ENCODE measurements at regions not wholly inside any gene's neighbourhood (a gene's known extent, or its start where the extent isn't known, plus 50 kb on each side); places are given as distances from the start of the nearest gene placed in this dataset.
A peak's percentile ranks its signal among the peaks of the same experiment; 100 is the strongest.
"Not testable (repeated sequence)": the region's sequence is repeated elsewhere in the genome, so short reads cannot be mapped to it uniquely, and the experiment has no call there.

DNA sequence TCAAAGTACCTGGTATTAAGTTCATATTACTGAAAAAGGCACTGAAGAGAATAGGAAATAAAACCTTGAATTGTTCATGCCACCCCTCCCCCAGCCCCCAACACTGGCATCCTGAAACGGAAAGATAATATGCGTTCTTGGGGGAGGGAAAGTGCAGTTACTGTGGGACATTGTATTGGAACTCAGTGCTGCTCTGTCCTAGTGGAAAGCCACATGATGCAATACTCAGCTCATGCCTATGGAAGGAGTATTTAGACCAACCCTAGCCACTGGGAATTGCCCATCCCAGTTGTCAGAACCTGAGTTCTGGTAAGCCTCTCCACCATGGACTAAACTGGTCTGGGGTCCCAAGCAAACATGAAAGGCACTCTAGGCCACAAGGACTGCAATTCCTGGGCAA is 680.8 kb upstream of the BCHE start:
- no CpG with 5 or more reads among the region's 2 CpGs for WGBS (ENCODE audit: insufficient coverage)
- Histone ChIP-seq H3K27ac (ENCODE audit: low read length) (no peak overlapping the region), H3K27me3 (ENCODE audit: control insufficient read depth, insufficient read depth, low read length) (no peaks in the 10 kb centered on the region), H3K9me3 (replicated peaks; ENCODE audit: control insufficient read depth, low read depth, low read length) (peaks cover 9% of the 10 kb centered on the region), H3K36me3 (ENCODE audit: control insufficient read depth, insufficient read depth, low read length) (no peaks in the 10 kb centered on the region), H3K4me1 (ENCODE audit: control insufficient read depth, insufficient read depth, low read length) (no peaks in the 10 kb centered on the region), H3K4me3 (ENCODE audit: low read length) (no peak overlapping the region)
- DNase-seq, result no peak

DNA sequence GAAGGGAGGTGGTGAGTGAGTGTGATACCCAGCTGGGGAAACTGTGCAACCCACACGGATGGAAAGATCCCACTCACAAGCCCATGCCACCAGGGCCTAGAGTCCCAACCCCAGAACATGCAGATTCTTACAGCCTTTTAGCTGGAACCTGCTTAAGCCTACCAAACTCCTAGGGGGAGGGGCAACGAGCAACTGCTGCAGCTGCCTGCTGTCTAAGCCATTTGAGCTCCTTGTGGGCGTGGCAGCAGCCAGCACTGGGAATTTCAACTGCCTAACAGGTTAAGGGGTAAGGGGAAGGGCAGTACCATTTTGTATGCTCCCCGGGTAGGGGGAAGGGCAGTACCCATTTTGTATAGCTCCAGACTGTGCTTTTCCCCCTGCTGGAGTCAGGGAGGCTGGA is 673.2 kb upstream of the BCHE start:
- H3K36me3 ChIP-seq (ENCODE audit: control insufficient read depth, insufficient read depth, low read length), result no peaks in the 10 kb centered on the region
- H3K4me3 ChIP-seq (ENCODE audit: low read length), result no peak overlapping the region
- peaks cover 3% of the 10 kb centered on the region for H3K9me3 ChIP-seq (replicated peaks; ENCODE audit: control insufficient read depth, low read depth, low read length)
- H3K27me3 ChIP-seq (ENCODE audit: control insufficient read depth, insufficient read depth, low read length), result no peaks in the 10 kb centered on the region
- no peak overlapping the region for H3K27ac ChIP-seq (ENCODE audit: low read length)
- 0% methylated on average over 2 of the region's 4 CpGs for WGBS (ENCODE audit: insufficient coverage)
- peaks cover 4% of the 10 kb centered on the region for H3K4me1 ChIP-seq (ENCODE audit: control insufficient read depth, insufficient read depth, low read length)
- DNase-seq, result peak; percentile 6

DNA sequence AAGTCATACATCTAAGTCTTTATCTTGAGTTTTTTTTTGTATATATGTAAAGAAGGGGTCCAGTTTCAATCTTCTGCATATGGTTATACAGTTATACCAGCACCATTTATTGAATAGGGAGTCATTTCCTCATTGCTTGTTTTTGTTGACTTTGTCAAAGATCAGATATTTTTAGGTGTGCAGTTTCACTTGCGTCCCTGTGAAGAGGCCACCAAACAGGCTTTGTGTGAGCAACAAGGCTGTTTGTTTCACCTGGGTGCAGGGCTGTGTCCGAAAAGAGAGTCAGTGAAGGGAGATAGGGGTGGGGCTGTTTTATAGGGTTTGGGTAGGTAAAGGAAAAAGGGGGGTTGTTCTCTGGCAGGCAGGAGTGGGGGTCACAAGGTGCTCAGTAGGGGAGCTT is 663.2 kb upstream of the BCHE start:
- H3K27ac ChIP-seq (ENCODE audit: low read length); DNase-seq; H3K4me3 ChIP-seq (ENCODE audit: low read length); H3K36me3 ChIP-seq (ENCODE audit: control insufficient read depth, insufficient read depth, low read length); H3K4me1 ChIP-seq (ENCODE audit: control insufficient read depth, insufficient read depth, low read length); H3K27me3 ChIP-seq (ENCODE audit: control insufficient read depth, insufficient read depth, low read length); H3K9me3 ChIP-seq (replicated peaks; ENCODE audit: control insufficient read depth, low read depth, low read length): not testable (repeated sequence)
- WGBS (ENCODE audit: insufficient coverage), result 86% methylated on average over 2 of the region's 2 CpGs

DNA sequence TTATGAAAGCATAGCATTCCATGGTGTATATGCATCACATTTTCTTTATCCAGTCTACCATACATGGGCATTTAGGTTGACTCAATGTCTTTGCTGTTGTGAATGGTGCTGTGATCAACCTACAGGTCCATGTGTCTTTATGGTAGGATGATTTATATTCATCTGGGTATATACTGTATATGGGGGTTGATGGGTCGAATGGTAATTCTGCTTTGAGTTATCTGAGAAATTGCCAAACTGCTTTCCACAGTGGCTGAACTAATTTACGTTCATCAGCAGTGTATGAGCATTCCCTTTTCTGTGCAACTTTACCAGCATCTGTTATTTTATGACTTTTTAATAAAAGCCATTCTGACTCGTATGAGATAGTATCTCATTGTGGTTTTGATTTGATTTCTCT is 662.4 kb upstream of the BCHE start:
- Histone ChIP-seq H3K27me3 (ENCODE audit: control insufficient read depth, insufficient read depth, low read length) (no peaks in the 10 kb centered on the region), H3K4me3 (ENCODE audit: low read length) (no peak overlapping the region), H3K9me3 (replicated peaks; ENCODE audit: control insufficient read depth, low read depth, low read length) (no peaks in the 10 kb centered on the region), H3K27ac (ENCODE audit: low read length) (no peak overlapping the region), H3K4me1 (ENCODE audit: control insufficient read depth, insufficient read depth, low read length) (no peaks in the 10 kb centered on the region), H3K36me3 (ENCODE audit: control insufficient read depth, insufficient read depth, low read length) (no peaks in the 10 kb centered on the region)
- DNase-seq, result no peak
- no CpG with 5 or more reads among the region's 3 CpGs for WGBS (ENCODE audit: insufficient coverage)

DNA sequence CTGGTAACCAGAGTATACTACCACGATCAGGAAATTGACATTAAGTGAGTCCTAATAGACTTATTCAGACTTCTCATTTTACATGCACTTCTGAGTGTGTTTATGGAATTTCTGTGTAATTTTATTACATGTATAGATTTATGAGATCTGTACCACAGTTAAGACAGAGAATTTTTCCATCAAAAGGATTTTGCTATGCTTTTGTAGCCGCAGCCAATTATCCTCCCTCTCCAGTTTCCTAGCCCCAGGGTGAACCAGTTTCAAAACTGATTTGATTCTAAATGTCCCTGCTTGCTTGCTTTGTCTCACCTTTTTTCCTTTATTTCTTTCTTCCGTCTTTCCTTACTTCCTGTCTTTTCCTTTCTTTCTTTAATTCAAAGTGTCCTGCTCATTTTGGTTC is 661.2 kb upstream of the BCHE start:
- no peaks in the 10 kb centered on the region for H3K36me3 ChIP-seq (ENCODE audit: control insufficient read depth, insufficient read depth, low read length)
- H3K27me3 ChIP-seq (ENCODE audit: control insufficient read depth, insufficient read depth, low read length), result no peaks in the 10 kb centered on the region
- WGBS (ENCODE audit: insufficient coverage), result 25% methylated on average over 1 of the region's 3 CpGs
- H3K9me3 ChIP-seq (replicated peaks; ENCODE audit: control insufficient read depth, low read depth, low read length), result no peaks in the 10 kb centered on the region
- no peak overlapping the region for H3K4me3 ChIP-seq (ENCODE audit: low read length)
- H3K4me1 ChIP-seq (ENCODE audit: control insufficient read depth, insufficient read depth, low read length), result no peaks in the 10 kb centered on the region
- no peak overlapping the region for H3K27ac ChIP-seq (ENCODE audit: low read length)
- no peak for DNase-seq

DNA sequence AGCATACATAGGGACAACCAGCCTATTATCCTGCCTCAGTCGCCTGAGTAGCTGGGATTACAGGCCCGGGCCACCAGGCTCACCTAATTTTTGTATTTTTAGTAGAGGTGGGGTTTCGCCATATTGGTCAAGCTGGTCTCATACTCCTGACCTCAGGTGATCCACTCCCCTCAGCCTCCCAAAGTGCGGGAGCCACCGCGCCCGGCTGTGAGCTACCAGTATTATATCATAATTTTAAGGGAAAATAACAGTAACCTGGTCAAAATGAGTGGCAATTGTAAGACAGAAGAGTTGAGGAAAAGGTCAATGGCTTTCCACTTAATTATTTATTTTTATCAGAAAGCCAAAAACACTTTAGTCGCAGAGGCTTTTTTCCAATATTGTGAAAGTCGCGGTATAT is 652.6 kb upstream of the BCHE start:
- H3K9me3 ChIP-seq (replicated peaks; ENCODE audit: control insufficient read depth, low read depth, low read length), result no peaks in the 10 kb centered on the region
- H3K4me1 ChIP-seq (ENCODE audit: control insufficient read depth, insufficient read depth, low read length), result no peaks in the 10 kb centered on the region
- H3K27ac ChIP-seq (ENCODE audit: low read length), result no peak overlapping the region
- WGBS (ENCODE audit: insufficient coverage), result no CpG with 5 or more reads among the region's 10 CpGs
- H3K36me3 ChIP-seq (ENCODE audit: control insufficient read depth, insufficient read depth, low read length), result no peaks in the 10 kb centered on the region
- H3K4me3 ChIP-seq (ENCODE audit: low read length), result no peak overlapping the region
- no peaks in the 10 kb centered on the region for H3K27me3 ChIP-seq (ENCODE audit: control insufficient read depth, insufficient read depth, low read length)
- no peak for DNase-seq

DNA sequence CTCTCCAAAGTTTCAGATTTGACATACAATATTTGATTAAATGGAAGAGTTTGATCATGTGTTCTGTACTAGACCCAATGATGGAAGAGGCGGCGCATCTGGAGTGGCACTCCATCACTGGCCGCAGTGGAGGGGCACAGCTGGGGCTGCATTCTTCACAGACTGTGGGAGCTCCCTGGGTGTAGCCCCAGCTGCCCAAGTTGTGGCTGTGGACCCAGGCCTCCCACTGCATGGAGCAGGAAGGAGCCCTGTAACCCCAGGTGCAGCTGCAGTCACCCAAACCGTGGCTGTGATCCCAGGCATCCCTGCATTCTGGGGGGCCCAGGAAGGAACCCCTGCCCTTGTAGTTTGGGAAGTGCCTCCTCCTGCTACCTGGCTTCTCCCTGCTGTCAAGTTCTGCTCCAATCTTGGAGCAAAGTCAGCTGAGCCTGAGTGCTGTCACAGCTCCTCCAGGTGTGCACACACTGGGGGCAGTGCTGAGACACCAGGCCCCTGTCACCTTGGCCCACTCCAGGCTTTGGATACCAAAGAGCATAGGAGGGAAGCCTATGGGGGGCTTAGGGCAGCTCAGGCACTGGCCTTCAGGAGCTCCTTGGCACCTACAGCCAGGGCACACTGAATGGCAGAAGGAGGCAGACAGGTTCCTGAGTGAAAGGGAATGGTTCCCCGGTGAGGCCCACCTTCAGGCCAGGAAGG is 651.9 kb upstream of the BCHE start:
- Histone ChIP-seq H3K27me3 (ENCODE audit: control insufficient read depth, insufficient read depth, low read length) (no peaks in the 10 kb centered on the region), H3K4me3 (ENCODE audit: low read length) (no peak overlapping the region), H3K36me3 (ENCODE audit: control insufficient read depth, insufficient read depth, low read length) (no peaks in the 10 kb centered on the region), H3K4me1 (ENCODE audit: control insufficient read depth, insufficient read depth, low read length) (no peaks in the 10 kb centered on the region), H3K9me3 (replicated peaks; ENCODE audit: control insufficient read depth, low read depth, low read length) (no peaks in the 10 kb centered on the region), H3K27ac (ENCODE audit: low read length) (no peak overlapping the region)
- WGBS (ENCODE audit: insufficient coverage), result 94% methylated on average over 5 of the region's 5 CpGs
- no peak for DNase-seq

DNA sequence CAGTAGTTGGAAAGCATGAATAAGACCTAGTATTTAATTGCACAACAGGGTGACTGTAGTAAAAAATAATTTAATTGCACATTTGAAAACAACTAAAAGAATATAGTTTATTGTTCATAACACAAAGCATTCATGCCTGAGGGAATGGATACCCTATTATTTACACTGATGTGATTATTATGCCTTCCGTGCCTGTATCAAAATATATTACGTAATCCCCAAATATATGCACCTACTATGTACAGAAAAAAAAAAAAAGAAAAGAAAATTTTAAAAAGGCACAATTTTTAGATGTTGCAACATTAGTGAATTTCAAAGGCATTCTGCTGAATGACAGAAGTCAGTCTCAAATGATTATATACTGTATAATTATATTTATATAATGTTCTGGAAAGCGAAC is 647.2 kb upstream of the BCHE start:
- Histone ChIP-seq H3K27me3 (ENCODE audit: control insufficient read depth, insufficient read depth, low read length) (no peaks in the 10 kb centered on the region), H3K4me3 (ENCODE audit: low read length) (no peak overlapping the region), H3K27ac (ENCODE audit: low read length) (no peak overlapping the region), H3K36me3 (ENCODE audit: control insufficient read depth, insufficient read depth, low read length) (no peaks in the 10 kb centered on the region), H3K4me1 (ENCODE audit: control insufficient read depth, insufficient read depth, low read length) (no peaks in the 10 kb centered on the region), H3K9me3 (replicated peaks; ENCODE audit: control insufficient read depth, low read depth, low read length) (no peaks in the 10 kb centered on the region)
- DNase-seq, result no peak
- no CpG with 5 or more reads among the region's 3 CpGs for WGBS (ENCODE audit: insufficient coverage)

DNA sequence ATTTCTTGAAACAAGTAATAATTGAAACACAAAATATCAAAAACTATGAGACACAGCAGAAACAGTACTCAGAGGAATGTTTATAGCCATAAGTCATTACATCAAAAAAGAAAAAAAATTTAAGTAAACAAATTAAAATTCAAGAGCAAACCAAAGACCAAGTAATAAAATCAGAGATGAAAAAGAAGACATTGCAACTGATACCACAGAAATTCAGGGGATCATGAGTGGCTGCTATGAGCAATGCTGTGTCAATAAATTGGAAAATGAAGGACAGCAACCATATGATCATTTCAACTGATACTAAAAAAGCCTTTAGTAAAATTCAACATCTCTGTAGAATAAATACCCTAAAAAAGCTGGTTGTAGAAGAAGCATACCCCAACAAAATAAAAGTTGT is 644.1 kb upstream of the BCHE start:
- H3K27me3 ChIP-seq (ENCODE audit: control insufficient read depth, insufficient read depth, low read length), result no peaks in the 10 kb centered on the region
- H3K36me3 ChIP-seq (ENCODE audit: control insufficient read depth, insufficient read depth, low read length), result no peaks in the 10 kb centered on the region
- DNase-seq, result no peak
- H3K4me3 ChIP-seq (ENCODE audit: low read length), result no peak overlapping the region
- H3K4me1 ChIP-seq (ENCODE audit: control insufficient read depth, insufficient read depth, low read length), result no peaks in the 10 kb centered on the region
- H3K9me3 ChIP-seq (replicated peaks; ENCODE audit: control insufficient read depth, low read depth, low read length), result no peaks in the 10 kb centered on the region
- no peak overlapping the region for H3K27ac ChIP-seq (ENCODE audit: low read length)

DNA sequence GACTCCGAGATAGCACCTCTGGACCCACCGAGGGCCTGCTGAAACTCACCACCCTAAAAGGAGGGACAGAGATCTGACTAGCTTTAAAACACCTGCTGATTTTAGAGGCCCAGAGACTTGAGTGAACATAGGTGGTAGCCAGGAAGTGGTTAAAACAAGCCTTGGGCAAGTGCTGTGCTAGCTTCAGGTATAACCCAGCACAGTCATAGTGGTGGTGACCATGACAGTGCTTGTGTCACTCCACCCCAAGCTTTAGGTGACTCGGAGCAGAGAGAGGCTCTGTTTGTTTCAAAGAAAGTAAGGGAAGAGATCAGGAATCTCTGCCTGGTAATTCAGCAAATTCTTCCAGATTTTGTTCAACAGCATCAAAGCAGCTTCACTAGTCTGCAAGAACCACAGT is 641.1 kb upstream of the BCHE start:
- Histone ChIP-seq H3K36me3 (ENCODE audit: control insufficient read depth, insufficient read depth, low read length) (no peaks in the 10 kb centered on the region), H3K4me1 (ENCODE audit: control insufficient read depth, insufficient read depth, low read length) (no peaks in the 10 kb centered on the region), H3K27me3 (ENCODE audit: control insufficient read depth, insufficient read depth, low read length) (no peaks in the 10 kb centered on the region), H3K9me3 (replicated peaks; ENCODE audit: control insufficient read depth, low read depth, low read length) (no peaks in the 10 kb centered on the region), H3K27ac (ENCODE audit: low read length) (no peak overlapping the region), H3K4me3 (ENCODE audit: low read length) (no peak overlapping the region)
- DNase-seq, result no peak
- WGBS (ENCODE audit: insufficient coverage), result 80% methylated on average over 2 of the region's 3 CpGs

DNA sequence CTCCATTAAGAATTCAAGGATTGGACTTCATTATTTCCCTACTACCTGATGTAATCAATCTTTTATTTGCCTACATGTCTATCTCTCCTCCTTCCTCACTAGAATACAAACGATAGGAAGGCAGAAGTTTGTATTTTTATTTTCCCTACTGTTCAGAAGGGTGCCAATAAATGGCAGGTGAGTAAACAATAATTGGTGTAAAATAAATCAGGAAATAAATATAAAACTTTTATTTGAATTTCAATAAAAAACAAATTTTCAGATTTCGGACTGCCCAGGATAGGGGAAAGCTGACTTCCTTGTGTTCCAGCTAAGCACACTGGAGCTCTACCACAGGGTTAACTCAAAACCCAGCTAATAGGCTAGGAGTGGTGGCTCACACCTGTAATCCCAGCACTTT is 636.3 kb upstream of the BCHE start:
- H3K4me3 ChIP-seq (ENCODE audit: low read length), result no peak overlapping the region
- H3K36me3 ChIP-seq (ENCODE audit: control insufficient read depth, insufficient read depth, low read length), result no peaks in the 10 kb centered on the region
- no peaks in the 10 kb centered on the region for H3K4me1 ChIP-seq (ENCODE audit: control insufficient read depth, insufficient read depth, low read length)
- no peak for DNase-seq
- no peaks in the 10 kb centered on the region for H3K9me3 ChIP-seq (replicated peaks; ENCODE audit: control insufficient read depth, low read depth, low read length)
- 83% methylated on average over 1 of the region's 2 CpGs for WGBS (ENCODE audit: insufficient coverage)
- no peaks in the 10 kb centered on the region for H3K27me3 ChIP-seq (ENCODE audit: control insufficient read depth, insufficient read depth, low read length)
- no peak overlapping the region for H3K27ac ChIP-seq (ENCODE audit: low read length)

Measured in muscle of leg (tissue), 3 donors.